Psoas muscle (tissue), 7 donors: ENCODE measurements at regions not wholly inside any gene's neighbourhood (a gene's known extent, or its start where the extent isn't known, plus 50 kb on each side); places are given as distances from the start of the nearest gene placed in this dataset.

Source experiments
- ATAC-seq, 4 donors: fragments of 200-7000 bp; cut with Tn5 transposase; one replicate each; pipeline ENCODE4 v1.9.1; 2020; ENCODE audit warnings: moderate library complexity in 3 of 4, mild to moderate bottlenecking in 2 of 4
- DNase-seq, 2 donors: peaks; one replicate each; pipeline ENCODE4 v3.0.0-alpha.2; 2020
- H3K27ac ChIP-seq: fragments of 200-600 bp; one replicate; pipeline ENCODE4 v1.8.0; 2022
- H3K27me3 ChIP-seq, 3 donors: fragments of 200-600 bp in 1 of 3; one replicate each; pipeline versions ENCODE4 v1.6.1 to v1.8.0; 2013 to 2022; ENCODE audit warnings: low read length in 2 of 3, mild to moderate bottlenecking in 2 of 3, moderate library complexity in 1 of 3; ENCODE audit not compliant: insufficient read depth in 3 of 3
- H3K36me3 ChIP-seq, 2 donors: fragments of 200-600 bp in 1 of 2; one replicate each; pipeline versions ENCODE4 v1.6.1 to v1.8.0; 2013 to 2022; ENCODE audit warnings: low read depth in 1 of 2, mild to moderate bottlenecking in 1 of 2, moderate library complexity in 1 of 2; ENCODE audit not compliant: insufficient read depth in 1 of 2
- H3K4me1 ChIP-seq: fragments of 200-600 bp; one replicate; pipeline ENCODE4 v1.8.0; 2022
- H3K4me3 ChIP-seq: fragments of 200-600 bp; one replicate; pipeline ENCODE4 v1.8.0; 2022; ENCODE audit warnings: mild to moderate bottlenecking
- H3K9me3 ChIP-seq: fragments of 200-600 bp; one replicate; pipeline ENCODE4 v1.8.0; 2022
- WGBS, 3 donors: extraction: QIAGEN DNeasy Blood & Tissue Kit; methylation state at CpG; one replicate each; pipeline versions ENCODE4 v1.1.6 to v1.1.7; 2013; 5-methylcytosine and 5-hydroxymethylcytosine counted together
- intact Hi-C, 2 donors: fragments of 100-400 bp; cut with DNase I; formaldehyde crosslinking; loops; one replicate each; pipeline versions ENCODE4 v1.11.0 to v1.14.2; 2022
- TF ChIP-seq, protein P1 (sequence below): fragments of 200-600 bp; IDR thresholded peaks from one replicate; pipeline ENCODE4 v1.8.0; 2022; ENCODE audit warnings: antibody characterized with exemption
- donor health status: healthy with polysubstance abuse.
- donor health status: DM: no; HTN: no; CAD: no; lungs with moderate emphysema.
- donor health status: Bipolar disorder and iron deficiency.
- donor health status: healthy.
- donor health status: DM: yes; HTN: yes; CAD: no.
- donor health status: DM: no; HTN: no; CAD: no.
- donor health status: DM: yes; HTN: yes; CAD: no.

DNA sequence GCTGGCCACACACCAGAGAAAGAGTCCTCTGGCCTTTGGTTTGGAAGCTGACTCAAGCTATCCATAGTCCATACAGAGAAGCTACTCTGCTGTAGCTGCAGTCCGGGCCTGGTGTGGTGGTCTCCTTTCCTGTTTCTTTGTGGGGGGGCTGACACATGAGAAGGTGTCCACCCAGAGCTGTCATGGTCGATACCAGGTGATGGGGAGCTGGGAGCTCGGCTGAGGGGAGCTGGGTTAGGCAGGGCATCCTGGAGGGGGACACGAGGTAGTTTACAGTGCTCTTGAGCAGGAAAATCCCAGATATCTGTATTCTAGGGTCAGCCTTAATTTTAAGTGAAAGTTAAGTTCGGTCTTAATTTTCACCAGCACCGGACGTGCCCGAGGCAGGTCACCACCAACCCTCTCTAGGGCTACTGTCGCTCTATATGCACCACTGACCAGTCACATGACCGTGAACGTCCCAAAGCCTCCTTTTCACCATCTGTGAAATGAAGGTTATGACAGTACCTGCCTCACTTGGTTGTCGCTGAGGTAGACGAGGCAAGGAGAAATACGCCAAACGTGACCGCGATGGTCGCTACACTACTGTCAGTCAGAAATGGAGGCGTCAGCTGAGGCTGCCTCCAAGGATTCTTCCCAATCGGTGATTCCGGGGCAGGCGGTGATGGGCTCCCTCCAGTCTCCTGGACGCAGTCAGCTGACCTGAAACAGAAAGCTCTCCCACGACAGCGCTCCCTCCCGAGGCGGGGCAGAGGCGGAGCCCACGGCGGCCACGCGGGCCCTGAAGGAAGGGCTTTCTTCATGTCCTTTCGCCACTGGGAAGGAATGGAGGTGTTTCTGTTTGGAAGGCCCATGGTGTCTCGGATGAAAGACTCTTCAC is 69.4 kb upstream of the SHH start:
- DNase-seq (peak in 1 of 2 donors; percentile 37), ATAC-seq (no peak)
- Histone ChIP-seq H3K36me3 (no peaks in the 10 kb centered on the region), H3K4me3 (no peak overlapping the region), H3K9me3 (no peaks in the 10 kb centered on the region), H3K27me3 (no peaks in the 10 kb centered on the region), H3K27ac (no peak overlapping the region), H3K4me1 (no peaks in the 10 kb centered on the region)
- TF ChIP-seq, protein P1, sequence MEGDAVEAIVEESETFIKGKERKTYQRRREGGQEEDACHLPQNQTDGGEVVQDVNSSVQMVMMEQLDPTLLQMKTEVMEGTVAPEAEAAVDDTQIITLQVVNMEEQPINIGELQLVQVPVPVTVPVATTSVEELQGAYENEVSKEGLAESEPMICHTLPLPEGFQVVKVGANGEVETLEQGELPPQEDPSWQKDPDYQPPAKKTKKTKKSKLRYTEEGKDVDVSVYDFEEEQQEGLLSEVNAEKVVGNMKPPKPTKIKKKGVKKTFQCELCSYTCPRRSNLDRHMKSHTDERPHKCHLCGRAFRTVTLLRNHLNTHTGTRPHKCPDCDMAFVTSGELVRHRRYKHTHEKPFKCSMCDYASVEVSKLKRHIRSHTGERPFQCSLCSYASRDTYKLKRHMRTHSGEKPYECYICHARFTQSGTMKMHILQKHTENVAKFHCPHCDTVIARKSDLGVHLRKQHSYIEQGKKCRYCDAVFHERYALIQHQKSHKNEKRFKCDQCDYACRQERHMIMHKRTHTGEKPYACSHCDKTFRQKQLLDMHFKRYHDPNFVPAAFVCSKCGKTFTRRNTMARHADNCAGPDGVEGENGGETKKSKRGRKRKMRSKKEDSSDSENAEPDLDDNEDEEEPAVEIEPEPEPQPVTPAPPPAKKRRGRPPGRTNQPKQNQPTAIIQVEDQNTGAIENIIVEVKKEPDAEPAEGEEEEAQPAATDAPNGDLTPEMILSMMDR: no peak
- intact Hi-C loops: no loop called here
- 89 to 92% (median 91%) methylated on average over 34 of the region's 34 CpGs for WGBS, 3 donors

DNA sequence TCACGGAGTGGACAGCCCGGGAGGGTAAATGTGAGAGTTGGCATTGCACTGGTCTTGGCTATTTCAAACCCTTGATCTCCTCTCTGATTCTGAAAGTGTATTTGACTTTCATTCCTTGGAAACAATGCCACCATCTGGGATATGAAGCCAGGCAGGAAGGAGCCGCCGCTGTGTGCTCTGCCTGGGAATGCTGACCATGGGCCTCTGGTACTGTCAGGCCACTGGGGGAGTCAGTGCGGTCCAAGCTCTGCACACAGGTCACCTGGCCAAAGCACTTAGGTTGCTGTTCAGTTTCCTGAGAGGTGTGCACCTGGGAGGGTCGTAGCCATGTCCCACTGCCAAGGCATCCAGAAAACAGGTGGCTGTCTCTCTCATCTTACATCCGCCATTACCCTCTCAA is 68.5 kb upstream of the SHH start:
- Histone ChIP-seq H3K36me3 (no peaks in the 10 kb centered on the region), H3K4me3 (no peak overlapping the region), H3K27ac (no peak overlapping the region), H3K4me1 (no peaks in the 10 kb centered on the region), H3K27me3 (no peaks in the 10 kb centered on the region), H3K9me3 (no peaks in the 10 kb centered on the region)
- WGBS, 3 donors: 82 to 85% (median 84%) methylated on average over 7 of the region's 7 CpGs
- intact Hi-C loops: no loop called here
- DNase-seq (peak in 1 of 2 donors; percentile 7), ATAC-seq (no peak)
- TF ChIP-seq, protein P1: no peak

DNA sequence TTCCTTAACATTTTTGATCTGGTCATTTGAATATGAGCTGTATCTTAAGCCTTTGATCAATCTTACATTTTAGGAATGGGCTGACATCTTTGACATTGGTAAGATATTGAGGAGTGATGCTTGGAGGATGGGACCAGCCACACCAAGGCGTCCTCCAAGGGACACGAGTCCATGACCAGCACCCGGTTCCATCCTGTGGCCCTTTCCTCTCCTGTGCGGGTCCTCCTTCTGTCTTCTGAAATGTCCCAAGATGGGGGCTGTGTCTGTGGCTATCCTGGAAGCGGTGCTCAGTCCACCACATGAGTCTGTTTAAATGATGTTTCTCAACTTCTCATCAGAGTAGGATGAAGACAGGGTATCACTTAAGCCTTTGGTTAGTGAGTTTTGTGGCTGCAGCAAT is 67.3 kb upstream of the SHH start:
- no peak for DNase-seq
- no peaks in the 10 kb centered on the region for H3K27me3 ChIP-seq
- intact Hi-C loops: no loop called here
- TF ChIP-seq, protein P1: no peak
- 87 to 88% (median 87%) methylated on average over 5 of the region's 5 CpGs for WGBS, 3 donors
- no peaks in the 10 kb centered on the region for H3K36me3 ChIP-seq
- H3K27ac ChIP-seq: no peak overlapping the region
- ATAC-seq: no peak
- no peaks in the 10 kb centered on the region for H3K9me3 ChIP-seq
- H3K4me3 ChIP-seq: no peak overlapping the region
- no peaks in the 10 kb centered on the region for H3K4me1 ChIP-seq

DNA sequence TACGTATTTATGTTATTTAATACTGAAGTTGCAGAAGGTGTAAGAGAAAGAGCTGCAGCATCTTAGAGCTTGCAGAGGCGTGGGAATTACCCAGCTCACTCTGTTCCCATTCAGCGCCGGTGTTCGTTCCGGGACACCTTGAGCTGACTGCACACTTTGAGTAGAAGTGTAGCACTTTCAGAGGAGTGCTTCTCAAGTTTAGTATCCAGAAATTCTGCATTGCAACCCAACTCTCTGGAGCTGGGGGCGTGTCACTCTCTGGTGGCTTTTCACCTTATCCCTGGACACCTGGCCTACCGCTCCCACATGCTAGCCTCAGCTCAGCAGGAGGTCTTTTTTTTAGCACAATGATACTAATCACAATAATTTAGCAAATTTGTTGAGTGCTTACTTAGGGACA is 66.4 kb upstream of the SHH start:
- Histone ChIP-seq H3K4me1 (no peaks in the 10 kb centered on the region), H3K27me3 (no peaks in the 10 kb centered on the region), H3K36me3 (no peaks in the 10 kb centered on the region), H3K27ac (no peak overlapping the region), H3K9me3 (no peaks in the 10 kb centered on the region), H3K4me3 (no peak overlapping the region)
- intact Hi-C loops: no loop called here
- ATAC-seq (no peak), DNase-seq (peak in 1 of 2 donors; percentile 10)
- TF ChIP-seq, protein P1: no peak
- WGBS, 3 donors: 82 to 89% (median 82%) methylated on average over 8 of the region's 8 CpGs

DNA sequence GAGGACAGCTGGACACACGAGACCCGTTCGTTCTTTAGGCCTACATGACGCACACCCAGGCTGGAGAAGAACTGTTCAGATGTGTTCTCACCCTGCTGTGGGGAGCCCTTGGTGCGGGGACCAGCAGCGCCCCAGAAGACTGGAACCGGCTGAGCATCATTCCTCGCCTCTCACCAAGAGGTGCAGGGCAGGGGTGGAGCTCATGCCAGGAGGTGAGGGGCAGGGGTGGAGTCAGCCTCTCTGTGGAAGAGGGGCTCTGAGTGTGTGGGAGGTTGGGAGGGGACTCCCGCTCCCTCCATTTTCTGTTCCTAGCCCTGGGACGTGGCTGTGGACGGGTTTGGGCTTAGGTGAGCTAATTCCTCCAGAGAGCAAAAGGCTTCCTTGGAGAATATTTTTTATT is 66.0 kb upstream of the SHH start:
- Histone ChIP-seq H3K4me1 (no peaks in the 10 kb centered on the region), H3K36me3 (no peaks in the 10 kb centered on the region), H3K27me3 (no peaks in the 10 kb centered on the region), H3K4me3 (no peak overlapping the region), H3K27ac (no peak overlapping the region), H3K9me3 (no peaks in the 10 kb centered on the region)
- intact Hi-C loops: no loop called here
- DNase-seq: peak in 1 of 2 donors; percentile 28
- TF ChIP-seq, protein P1: no peak
- ATAC-seq: no peak
- WGBS, 3 donors: 74 to 86% (median 80%) methylated on average over 11 of the region's 11 CpGs
